RPMI8226 (cell line): ENCODE measurements at regions not wholly inside any gene's neighbourhood (a gene's known extent, or its start where the extent isn't known, plus 50 kb on each side); places are given as distances from the start of the nearest gene placed in this dataset.
"Not testable (repeated sequence)": the region's sequence is repeated elsewhere in the genome, so short reads cannot be mapped to it uniquely, and the experiment has no call there.

Experiments
- DNase-seq: peaks from one replicate; pipeline ENCODE4 v3.0.0-alpha.2; 2015

DNA sequence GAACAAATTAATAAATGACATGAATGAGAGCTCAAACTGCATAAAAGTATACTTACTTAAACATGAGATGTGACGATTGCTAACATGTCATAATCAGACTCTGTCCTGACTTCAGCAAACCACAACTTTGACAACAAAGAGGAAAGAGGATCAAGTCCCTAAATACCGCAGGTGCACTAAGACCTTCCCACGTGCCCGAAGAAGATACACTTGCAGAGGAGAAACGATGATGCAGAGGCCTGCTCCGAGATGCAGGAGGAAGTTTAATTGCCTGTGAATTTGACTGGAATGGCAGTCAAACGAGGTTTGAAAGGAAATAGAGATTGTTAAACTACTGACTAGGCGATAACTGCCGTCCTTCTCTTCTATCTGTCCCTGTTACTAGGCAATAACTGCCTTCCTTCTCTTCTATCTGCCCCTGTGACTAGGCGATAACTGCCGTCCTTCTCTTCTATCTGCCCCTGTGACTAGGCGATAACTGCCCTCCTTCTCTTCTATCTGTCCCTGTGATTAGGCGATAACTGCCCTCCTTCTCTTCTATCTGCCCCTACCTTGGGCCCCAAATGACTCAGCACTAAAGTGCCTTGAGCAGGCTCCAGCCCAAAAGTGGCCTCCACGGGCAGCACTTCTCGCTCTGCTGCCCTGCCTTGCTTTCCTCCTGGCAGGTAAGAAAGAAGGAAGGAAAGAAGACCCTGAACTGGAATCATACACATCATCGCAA, 2226.0 kb upstream of the DEFB115 start:
- DNase-seq = not testable (repeated sequence)

DNA sequence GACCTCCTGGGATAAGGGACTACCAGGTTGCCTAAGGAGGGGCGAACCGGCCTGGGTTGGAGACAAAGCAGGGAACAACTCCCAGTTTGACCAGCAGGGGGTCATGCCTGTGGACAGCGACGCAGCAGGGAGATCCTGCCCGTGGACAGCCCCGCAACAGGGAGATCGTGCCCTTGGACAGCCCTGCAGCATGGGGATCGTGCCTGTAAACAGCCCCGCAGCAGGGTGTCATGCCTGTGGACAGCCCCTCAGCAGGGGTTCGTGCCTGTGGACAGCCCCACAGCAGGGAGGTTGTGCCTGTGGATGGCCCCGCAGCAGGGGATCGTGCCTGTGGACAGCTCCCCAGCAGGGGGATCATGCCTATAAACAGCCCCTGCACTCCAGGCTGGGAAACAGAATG, 2213.2 kb upstream of the DEFB115 start:
- DNase-seq = not testable (repeated sequence)

DNA sequence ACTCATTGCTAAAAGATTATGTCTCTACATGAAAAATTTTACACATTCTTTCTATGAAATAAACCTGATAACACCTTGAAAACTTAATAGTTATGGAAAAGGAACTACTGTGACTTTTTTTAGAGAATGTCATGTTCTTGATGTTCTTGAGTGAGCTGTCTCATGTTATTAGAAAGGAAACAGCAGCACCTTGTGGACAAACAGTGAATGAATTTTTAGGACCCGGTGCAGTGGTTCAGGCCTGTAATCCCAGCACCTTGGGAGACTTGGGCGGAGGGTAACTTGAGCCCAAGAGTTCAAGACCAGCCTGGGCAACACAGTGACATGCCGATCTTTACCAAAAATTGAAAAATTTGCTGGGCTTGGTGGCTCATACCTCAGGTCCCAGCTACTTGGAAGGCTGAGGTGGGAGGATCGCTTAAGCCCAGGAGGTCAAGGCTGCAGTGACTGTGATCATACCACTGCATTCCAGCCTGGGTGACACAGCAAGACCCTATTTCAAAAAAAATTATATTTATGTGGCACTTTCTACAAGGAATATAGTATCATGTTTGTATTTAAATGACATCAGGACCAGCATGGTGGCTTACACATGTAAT, 2207.4 kb upstream of the DEFB115 start:
- DNase-seq = peak; percentile 68

DNA sequence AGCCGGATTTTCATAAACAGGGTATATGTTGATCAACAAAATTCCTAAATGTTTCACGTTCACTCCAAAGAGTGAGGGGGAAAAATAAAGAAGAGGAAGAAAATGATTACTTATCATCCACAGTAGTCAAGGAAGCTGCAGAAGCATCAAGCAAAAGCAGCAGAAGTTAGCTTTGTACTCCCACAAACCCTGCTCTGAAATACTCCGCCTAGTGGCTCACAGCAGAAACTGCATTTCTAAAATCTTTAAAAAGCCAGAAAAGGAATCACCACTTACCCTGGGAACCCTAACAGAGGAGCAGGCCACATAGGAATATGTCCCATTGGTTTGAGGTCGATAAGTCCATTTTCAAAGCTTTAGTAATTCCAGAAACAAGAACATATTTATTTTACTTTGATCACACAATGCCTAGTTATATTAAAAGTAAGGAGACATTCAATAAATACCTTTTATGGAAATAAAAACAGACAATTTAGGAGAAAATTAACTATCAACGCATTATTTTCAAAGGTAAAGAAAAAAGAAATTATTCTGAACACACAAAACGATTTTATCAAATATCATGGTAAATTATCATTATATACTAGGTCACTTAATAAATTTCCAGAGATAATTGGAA, 2199.5 kb upstream of the DEFB115 start:
- DNase-seq = peak; percentile 12

DNA sequence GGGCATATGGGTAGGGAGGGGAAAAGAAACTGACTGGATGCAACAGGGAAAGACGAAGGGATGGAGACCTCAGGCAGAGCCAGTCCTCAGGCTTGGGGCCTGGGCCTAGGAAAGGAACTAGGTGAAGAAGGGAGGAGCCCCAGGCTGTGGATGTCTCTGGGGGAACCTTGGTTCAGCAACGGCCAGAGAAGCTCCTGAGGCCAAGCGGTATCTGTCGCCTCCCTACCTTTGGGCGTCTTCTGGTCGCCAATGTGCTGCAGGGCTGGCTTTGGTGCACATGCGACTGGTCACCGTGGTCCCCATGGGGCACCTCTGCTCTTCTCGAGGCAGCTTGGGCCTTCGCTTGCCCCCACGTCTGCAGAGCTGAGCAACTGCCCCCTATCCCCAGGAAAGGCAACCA, 2195.0 kb upstream of the DEFB115 start:
- not testable (repeated sequence) for DNase-seq

DNA sequence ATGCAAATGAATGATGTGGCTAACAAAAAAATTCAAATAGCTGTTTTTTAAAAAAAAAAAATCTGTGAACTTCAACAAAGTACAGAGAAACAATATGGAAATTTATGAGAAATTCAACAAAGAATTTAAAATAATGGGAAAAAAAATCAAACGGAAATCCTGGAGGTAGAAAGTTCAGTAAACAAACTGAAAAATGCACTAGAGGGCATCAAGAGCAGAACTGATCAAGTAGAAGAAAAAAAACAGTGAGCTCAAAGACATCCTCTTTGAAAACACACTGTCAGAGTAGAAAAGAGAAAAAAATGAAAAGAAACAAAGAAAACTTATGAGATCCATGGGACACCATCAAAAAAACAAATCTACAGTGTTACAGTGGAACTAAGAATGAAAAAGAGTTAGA, 2191.1 kb upstream of the DEFB115 start:
- not testable (repeated sequence) for DNase-seq

DNA sequence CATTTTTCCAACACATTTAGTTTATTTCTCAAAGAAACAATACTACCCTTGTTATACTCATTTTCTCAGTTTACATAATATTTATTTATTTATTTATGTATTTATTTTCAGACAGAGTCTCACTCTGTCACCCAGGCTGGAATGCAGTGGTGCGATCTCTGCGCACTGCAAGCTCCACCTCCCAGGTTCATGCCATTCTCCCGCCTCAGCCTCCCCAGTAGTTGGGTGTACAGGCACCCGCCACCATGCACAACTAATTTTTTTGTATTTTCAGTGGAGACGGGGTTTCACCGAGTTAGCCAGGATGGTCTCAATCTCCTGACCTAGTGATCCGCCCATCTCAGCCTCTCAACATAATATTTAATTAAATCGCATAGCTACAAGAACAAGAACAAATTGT, 2183.8 kb upstream of the DEFB115 start:
- not testable (repeated sequence) for DNase-seq

DNA sequence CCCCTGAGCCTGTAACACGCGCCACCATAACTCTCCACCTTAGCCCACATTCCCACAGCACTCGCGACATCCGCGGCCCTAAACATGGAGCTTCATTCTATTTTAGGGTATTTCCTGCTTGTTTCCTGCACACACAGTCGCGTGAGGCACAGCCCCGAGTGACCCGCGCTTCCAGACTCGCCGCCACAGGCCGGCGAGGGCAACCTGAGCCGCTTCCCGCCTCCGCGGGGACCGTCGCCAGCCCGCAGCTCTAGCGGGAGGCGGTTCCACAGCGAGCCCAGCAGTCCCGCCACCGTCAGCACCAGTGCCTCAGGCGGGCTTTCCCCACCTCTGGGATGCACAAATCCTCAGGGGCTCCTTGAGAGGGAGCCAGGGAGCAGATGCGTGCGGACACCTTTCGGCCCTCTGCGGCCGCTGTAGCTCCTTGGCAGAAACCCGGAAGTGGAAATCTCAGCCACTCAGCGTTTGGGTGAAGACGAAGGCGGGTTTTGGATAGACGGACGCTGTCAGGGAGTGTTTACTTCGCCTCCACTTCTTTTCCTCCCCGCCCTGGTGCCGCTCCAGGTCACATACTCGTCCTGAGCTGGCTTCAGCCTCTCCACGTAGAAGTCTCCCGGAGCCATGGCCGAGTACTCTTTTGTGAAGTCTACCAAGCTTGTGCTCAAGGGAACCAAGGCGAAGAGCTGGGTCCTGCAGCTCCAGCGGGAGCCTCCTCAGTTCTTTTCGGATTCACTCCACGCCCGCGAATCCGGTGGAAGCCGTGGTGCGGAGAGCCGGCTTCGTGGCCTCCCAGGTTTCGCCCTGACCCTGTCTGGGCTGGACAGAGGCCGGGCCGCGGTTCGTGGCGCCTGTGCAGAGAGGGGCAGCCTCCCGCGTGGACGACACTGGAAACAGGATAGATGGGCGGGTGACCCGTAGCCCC, 2177.4 kb upstream of the DEFB115 start:
- peak; percentile 97 for DNase-seq

DNA sequence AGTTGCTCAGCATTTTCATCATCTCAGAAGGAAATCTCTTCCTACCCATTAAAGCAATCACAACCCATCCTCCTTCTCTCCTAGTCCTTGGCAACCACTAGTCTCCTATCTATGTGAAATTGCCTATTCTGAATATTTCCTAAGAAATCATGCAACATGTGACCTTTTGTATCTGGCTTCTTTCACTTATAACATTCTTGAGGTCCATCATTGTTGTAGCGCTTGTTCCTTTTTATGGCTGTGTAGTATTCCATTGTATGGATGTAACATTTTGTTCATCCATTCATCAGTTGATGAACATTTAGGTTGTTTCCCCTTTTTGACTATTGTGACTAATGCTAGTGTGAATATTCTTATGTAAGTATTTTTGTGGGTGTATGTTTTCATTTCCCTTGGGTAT, 2175.8 kb upstream of the DEFB115 start:
- not testable (repeated sequence) for DNase-seq

DNA sequence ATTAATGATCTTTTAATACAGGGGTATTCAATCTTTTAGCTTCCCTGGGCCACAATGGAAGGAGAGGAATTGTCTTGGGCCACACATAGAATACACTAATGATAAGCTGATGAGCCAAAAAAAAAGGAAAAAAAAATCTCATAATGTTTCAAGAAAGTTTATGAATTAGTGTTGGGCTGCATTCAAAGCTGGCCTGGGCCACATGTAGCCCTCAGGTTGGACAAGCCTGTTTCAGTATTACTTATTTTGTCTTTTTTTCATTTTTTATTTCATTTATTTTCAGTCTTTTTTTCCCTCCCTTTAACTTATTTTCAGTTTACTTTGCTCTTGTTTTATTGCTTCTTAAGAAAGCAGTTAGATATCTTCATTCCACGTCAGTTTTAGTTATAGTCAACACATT, 2171.8 kb upstream of the DEFB115 start:
- DNase-seq = no peak

DNA sequence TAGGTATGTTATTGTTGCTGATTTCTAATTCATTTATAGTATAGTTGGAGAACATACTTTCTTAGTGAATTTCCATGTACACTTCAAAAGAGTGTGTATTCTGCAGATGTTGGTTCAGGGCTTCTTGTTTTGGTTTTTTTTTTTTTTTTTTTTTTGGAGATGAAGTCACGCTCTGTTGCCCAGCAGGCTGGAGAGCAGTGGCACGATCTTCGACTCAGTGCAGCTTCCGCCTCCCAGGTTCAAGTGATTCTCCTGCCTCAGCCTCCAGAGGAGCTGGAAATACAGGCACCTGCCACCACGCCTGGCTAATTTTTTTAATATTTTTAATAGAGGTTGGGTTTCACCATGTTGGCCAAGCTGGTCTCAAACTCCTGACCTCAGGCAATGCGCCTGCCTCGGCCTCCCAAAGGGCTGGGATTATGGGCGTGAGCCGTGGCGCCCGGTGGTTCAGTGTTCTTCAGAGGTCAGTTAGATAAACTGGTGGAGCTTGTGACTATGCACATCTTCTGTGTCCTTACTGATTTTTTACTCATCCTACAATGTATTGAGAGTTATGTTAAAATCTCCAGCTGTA, 2171.2 kb upstream of the DEFB115 start:
- DNase-seq = not testable (repeated sequence)

DNA sequence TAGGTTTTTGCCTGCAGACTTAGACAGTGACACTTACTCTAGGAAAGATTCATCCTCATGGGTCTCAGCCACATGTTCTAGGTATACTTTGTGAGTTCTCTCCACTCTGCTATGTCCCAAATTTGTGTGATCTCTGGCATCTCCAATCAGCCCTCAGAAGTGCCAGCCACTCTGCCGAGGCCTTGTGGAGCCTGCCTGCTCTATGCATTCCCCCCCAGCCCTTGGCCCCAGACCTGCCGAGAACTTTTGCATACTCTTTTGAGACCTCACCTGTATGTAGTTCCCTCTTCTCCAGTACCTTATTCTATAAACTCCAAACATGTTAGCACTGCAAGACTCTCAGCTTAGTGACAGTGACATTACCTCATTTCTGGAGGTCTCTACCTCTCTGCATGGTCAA, 2170.5 kb upstream of the DEFB115 start:
- DNase-seq = no peak

DNA sequence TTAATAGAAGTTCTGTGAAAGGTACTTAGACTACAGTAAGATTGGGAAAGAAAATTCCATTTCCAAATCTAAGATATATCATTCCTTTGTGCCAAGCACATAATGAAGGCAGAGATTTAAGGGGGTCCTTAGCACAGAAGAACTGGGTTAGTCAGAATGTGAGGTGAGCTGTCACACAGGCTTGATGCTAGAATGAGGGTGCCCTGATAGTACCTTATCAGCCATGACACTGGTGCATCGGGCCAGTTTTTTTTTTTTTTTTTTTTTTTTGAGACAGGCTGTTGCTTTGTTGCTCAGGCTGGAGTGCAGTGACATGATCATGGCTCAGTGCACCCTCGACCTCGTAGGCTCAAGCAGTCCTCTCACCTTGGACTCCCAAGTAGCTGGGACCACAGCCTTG, 2169.6 kb upstream of the DEFB115 start:
- DNase-seq = not testable (repeated sequence)

DNA sequence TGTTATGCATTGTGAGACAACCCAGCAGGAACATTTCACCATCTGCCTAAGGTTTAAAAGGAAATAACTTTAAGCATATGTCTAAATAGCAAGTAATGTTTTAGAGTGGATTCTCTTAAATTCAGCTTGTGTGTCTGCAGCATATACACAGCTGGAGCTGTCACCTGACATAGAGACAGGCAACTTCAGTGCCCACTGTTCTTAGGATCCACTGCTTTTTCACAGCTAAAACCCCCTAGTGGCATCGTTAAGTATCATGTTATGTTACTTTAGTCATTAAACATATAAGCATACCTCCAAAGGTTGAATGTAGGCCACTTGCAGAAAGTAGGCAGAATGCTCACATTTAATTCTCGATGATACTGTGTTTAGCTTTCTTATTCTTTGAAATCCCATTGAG, 2169.0 kb upstream of the DEFB115 start:
- DNase-seq = not testable (repeated sequence)

DNA sequence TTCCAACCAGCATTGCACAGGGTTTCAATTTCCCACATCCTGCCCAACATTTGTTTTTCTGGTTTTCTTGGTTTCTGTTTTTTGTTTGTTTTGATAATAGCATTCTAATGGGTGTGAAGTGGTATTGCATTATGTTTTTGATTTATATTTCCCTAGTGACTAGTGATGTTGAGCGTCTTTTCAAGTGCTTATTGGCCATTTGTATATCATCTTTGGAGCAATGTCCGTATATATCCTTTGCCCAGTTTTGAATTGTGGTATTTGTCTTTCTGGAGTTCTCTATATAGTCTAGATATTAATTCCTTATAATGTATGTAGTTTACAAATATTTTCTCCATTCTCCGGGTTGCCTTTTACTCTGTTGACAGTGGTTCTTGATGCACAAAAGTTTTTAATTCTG, 2168.1 kb upstream of the DEFB115 start:
- DNase-seq = not testable (repeated sequence)

DNA sequence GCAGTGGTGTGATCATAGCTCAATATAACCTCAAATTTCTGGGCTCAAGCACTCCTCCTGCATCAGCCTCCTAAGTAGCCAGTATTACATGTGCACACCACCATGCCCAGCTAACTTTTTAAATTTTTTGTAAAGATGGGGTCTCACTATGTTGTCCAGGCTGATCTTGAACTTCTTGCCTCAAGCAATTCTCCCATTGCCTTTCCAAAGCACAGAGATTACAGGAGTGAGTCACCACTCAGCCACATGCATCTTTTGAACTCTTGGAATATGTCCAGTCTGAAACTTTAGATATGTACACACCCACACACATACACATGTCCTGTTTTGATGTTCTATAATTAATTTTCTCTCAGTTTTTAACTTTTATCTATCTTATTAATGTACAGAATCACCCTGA, 2163.5 kb upstream of the DEFB115 start:
- not testable (repeated sequence) for DNase-seq

DNA sequence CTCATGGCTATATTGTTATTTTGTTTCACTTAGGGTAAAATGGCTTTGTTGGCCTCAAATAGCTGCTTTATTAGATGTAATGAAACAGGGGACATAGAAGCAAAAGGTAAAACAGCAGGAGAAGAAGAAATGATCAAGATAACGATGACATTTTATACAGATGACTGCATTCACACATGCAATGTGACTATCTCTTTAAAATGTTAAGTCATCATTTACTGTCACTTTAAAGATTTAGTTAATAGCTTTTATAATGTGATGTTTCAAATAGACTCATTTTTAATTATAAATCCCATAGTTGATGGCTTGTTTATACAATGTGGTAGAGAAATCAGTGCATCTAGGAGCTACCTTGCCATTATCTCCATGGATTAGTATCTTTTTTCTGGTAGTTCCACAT, 2160.8 kb upstream of the DEFB115 start:
- not testable (repeated sequence) for DNase-seq

DNA sequence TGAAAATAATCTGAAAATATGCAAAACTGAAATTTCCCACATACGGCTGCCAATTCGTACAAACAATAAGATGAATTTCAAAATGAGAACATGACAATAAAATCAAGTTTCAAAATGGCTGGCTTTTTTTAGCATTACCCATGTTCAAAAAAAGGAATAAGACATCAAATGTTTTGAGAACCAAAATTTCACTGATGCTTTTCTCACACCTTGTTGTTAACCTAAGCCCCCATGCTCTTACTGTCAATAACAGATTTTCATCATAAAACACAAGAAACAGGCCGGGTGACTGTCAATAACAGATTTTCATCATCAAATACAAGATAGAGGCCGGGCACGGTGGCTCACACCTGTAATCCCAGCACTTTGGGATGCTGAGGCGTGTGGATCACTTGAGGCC, 2149.6 kb upstream of the DEFB115 start:
- not testable (repeated sequence) for DNase-seq

DNA sequence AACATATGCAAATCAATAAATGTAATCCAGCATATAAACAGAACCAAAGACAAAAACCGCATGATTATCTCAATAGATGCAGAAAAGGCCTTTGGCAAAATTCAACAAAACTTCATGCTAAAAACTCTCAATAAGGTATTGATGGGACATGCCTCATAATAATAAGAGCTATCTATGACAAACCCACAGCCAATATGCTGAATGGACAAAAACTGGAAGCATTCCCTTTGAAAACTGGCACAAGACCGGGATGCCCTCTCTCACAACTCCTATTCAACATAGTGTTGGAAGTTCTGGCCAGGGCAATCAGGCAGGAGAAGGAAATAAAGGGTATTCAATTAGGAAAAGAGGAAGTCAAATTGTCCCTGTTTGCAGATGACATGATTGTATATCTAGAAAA, 2148.1 kb upstream of the DEFB115 start:
- DNase-seq = not testable (repeated sequence)

DNA sequence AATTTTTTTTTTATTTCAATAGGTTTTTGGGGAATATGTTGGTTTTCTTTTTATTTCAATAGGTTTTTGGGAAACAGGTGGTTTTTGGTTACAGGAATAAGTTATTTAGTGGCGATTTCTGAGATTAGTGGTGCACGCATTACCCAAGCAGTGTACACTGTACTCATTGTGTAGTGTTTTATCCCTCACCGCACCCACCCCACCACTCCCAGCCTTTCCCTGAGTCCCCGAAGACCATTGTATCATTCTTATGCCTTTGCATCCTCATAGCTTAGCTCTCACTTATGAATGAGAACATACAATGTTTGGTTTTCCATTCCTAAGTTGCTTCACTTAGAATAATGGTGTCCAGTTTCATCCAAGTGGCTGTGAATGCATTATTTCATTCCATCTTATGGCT, 2142.4 kb upstream of the DEFB115 start:
- not testable (repeated sequence) for DNase-seq

DNA sequence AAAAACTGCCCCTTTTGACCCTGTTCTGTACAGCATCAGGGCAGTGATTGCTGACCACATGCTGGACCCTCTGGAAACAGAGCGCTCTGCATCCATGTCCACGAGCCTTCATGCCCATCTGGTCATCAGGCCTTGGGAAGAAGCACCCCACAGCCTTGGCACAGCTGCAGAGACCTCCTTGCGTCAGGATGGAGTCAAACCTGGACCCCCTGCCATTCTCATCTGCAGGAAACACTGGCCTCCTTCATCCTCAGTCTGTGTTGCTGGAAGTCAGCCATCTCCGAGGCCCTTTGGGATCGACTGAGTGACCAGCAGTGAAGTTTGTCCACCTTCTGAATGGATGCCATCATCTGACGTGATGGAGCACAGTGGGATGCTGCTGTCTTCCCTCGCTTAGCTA, 2138.3 kb upstream of the DEFB115 start:
- no peak for DNase-seq

DNA sequence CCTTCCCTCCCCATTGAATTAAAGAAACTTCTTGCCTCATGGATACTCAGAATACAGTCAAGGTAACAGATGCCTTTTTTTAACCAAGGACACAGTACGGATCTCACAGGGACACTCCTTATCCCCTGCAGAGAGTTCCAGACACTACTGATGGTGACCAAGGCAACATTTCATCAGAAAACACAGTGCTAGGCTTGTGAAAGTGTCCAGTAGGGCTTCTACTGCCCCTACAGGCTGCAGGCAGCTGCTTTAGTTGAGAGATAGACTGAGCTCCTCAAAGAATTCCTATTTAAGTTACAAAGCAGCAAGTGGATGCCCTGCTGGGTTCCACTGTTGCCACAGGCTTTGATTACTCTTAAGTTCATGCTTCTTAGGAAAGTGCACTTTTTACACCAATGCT, 2137.8 kb upstream of the DEFB115 start:
- DNase-seq = not testable (repeated sequence)

DNA sequence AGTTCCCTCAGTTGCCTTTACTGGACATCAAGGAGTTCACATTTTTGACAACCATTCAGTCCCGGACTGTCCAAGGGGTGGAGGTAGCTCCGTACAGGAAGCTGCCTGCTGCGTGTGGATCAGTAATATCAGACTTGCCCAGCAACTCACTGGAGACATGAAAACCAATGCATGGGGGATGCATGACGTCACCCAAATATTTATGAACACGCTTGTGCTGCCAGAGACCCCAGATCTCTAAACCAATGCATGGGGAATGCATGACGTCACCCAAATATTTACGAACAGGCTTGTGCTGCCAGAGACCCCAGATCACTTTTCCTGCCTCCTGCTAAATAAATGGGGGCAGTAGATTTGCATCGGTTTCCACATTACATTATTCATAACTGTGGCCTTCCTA, 2137.4 kb upstream of the DEFB115 start:
- not testable (repeated sequence) for DNase-seq
